ENCODE measurements at regions not wholly inside any gene's neighbourhood (a gene's known extent, or its start where the extent isn't known, plus 50 kb on each side); places are given as distances from the start of the nearest gene placed in this dataset.
A peak's percentile ranks its signal among the peaks of the same experiment; 100 is the strongest.

DNA sequence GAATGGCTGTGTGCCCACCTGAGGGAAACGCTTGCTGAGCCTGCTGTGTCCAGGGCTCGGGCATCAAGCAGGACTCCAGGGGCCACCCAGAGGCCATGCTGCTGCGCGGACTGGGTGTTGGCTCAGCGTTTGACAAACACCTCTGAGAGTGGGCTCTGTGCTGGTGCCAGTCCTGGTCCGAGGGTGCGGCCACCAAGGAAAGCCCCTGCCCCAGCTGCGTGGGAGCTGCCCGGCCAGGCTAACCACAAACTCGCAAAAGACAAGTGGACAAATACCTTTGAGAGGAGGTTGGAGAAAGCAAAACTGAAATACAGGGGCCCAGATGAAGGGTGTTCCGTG, 65.6 kb upstream of the TTC34 start:
- no peaks in the 10 kb centered on the region for H3K79me2 ChIP-seq (ENCODE audit: low read length)
- no peak overlapping the region for H3K27ac ChIP-seq (ENCODE audit: low read length)
- BruUV-seq (replicated peaks): no TSS peak
- H3K4me1 ChIP-seq (ENCODE audit: insufficient read depth, low read length): no peaks in the 10 kb centered on the region
- no peaks in the 10 kb centered on the region for H3F3A ChIP-seq (ENCODE audit: low read length, unreplicated experiment)
- H3K36me3 ChIP-seq (ENCODE audit: low read depth, low read length): no peaks in the 10 kb centered on the region
- H3K27me3 ChIP-seq (ENCODE audit: low read length): peaks cover 97% of the 10 kb centered on the region
- intact Hi-C loops (cut with micrococcal nuclease): no loop called here
- H4K20me1 ChIP-seq (ENCODE audit: low read length): 0 out of 2 replicates have a peak, but pooled peaks cover 7% of the 10 kb centered on the region
- ChIA-PET POLR2A (ENCODE audit: unreplicated experiment) (no interaction called here), CTCF (no interaction called here)
- ATAC-seq: no peak
- DNase-seq: no peak
- no peak overlapping the region for H3K4me3 ChIP-seq (ENCODE audit: low read length)
- H3K9me2 ChIP-seq (replicated peaks; ENCODE audit: low read length): no peaks in the 10 kb centered on the region
- H3K9ac ChIP-seq (ENCODE audit: low read length): no peak overlapping the region
- H3K4me2 ChIP-seq (ENCODE audit: low read length): no peak overlapping the region
- H3K9me3 ChIP-seq (ENCODE audit: low read length): no peaks in the 10 kb centered on the region
- no peak overlapping the region for H2AFZ ChIP-seq (ENCODE audit: low read length)
- TF ChIP-seq EZH2phosphoT487 (IDR thresholded peaks at IDR 0.05; ENCODE audit: borderline replicate concordance, low read length) (no peak), EZH2 (IDR thresholded peaks at IDR 0.05; ENCODE audit: low read length, unreplicated experiment) (no peak), CTCF (conservative IDR thresholded peaks at IDR 0.05; ENCODE audit: low read depth, low read length) (no peak)

GRCh38 chr1:2867861-2868260, 66.4 kb upstream of the TTC34 start:
- Histone ChIP-seq H3K36me3 (ENCODE audit: low read depth, low read length) (no peaks in the 10 kb centered on the region), H4K20me1 (ENCODE audit: low read length) (0 out of 2 replicates have a peak, but pooled peaks cover 7% of the 10 kb centered on the region), H3K4me1 (ENCODE audit: insufficient read depth, low read length) (no peaks in the 10 kb centered on the region), H3K4me3 (ENCODE audit: low read length) (no peak overlapping the region), H3K27me3 (ENCODE audit: low read length) (peaks cover 94% of the 10 kb centered on the region), H3K9ac (ENCODE audit: low read length) (no peak overlapping the region), H3K79me2 (ENCODE audit: low read length) (no peaks in the 10 kb centered on the region), H3K9me3 (ENCODE audit: low read length) (no peaks in the 10 kb centered on the region), H3K27ac (ENCODE audit: low read length) (no peak overlapping the region), H2AFZ (ENCODE audit: low read length) (no peak overlapping the region), H3K9me2 (replicated peaks; ENCODE audit: low read length) (no peaks in the 10 kb centered on the region), H3K4me2 (ENCODE audit: low read length) (no peak overlapping the region), H3F3A (ENCODE audit: low read length, unreplicated experiment) (no peaks in the 10 kb centered on the region)
- ATAC-seq: no peak
- ChIA-PET CTCF (no interaction called here), POLR2A (ENCODE audit: unreplicated experiment) (no interaction called here)
- BruUV-seq (replicated peaks): no TSS peak
- TF ChIP-seq CTCF (conservative IDR thresholded peaks at IDR 0.05; ENCODE audit: low read depth, low read length) (peak; percentile 50), EZH2phosphoT487 (IDR thresholded peaks at IDR 0.05; ENCODE audit: borderline replicate concordance, low read length) (no peak)
- intact Hi-C loops (cut with micrococcal nuclease): no loop called here
- DNase-seq: no peak

DNA sequence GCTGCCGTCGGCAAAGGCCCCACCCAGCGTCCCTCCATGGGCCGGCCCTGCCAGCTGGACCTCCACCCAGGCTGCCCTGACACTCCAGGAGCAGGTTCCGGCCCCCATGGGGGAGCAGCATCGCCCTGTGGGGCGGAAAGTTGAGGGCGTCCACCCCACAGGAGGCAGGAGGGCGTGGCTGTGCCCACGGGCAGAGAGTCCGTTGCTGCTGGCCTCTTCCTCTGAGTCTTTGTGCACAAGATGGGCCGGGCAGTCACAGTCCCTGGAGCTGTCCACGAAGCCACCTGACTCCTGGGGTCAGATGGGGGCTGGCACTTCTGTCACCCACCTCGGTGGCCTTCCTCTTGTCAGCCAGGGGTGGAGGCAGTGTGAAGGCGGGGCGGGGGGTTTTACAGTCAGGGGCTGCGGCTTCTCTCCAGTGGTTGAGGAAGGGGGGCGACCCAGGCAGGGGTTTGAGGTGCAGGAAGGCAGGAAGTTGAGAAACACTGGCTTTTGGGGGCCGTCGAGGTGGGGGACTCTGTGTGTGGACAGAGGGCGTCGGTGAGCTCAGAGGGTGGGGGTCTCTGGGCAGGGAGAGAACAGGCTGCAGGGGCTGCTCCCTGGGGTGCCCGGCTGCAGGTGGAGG, 67.2 kb upstream of the TTC34 start:
- Histone ChIP-seq H3K4me2 (ENCODE audit: low read length) (no peak overlapping the region), H2AFZ (ENCODE audit: low read length) (no peak overlapping the region), H3K79me2 (ENCODE audit: low read length) (no peaks in the 10 kb centered on the region), H3K27me3 (ENCODE audit: low read length) (peaks cover 94% of the 10 kb centered on the region), H3K36me3 (ENCODE audit: low read depth, low read length) (no peaks in the 10 kb centered on the region), H3K4me1 (ENCODE audit: insufficient read depth, low read length) (no peaks in the 10 kb centered on the region), H3K9me2 (replicated peaks; ENCODE audit: low read length) (no peaks in the 10 kb centered on the region), H3K9me3 (ENCODE audit: low read length) (no peaks in the 10 kb centered on the region), H3K4me3 (ENCODE audit: low read length) (no peak overlapping the region), H4K20me1 (ENCODE audit: low read length) (0 out of 2 replicates have a peak, but pooled peaks cover 7% of the 10 kb centered on the region), H3K27ac (ENCODE audit: low read length) (no peak overlapping the region), H3F3A (ENCODE audit: low read length, unreplicated experiment) (no peaks in the 10 kb centered on the region), H3K9ac (ENCODE audit: low read length) (no peak overlapping the region)
- TF ChIP-seq EZH2 (IDR thresholded peaks at IDR 0.05; ENCODE audit: low read length, unreplicated experiment) (no peak), EZH2phosphoT487 (IDR thresholded peaks at IDR 0.05; ENCODE audit: borderline replicate concordance, low read length) (no peak), CTCF (conservative IDR thresholded peaks at IDR 0.05; ENCODE audit: low read depth, low read length) (no peak)
- no TSS peak for BruUV-seq (replicated peaks)
- ChIA-PET POLR2A (ENCODE audit: unreplicated experiment) (no interaction called here), CTCF (no interaction called here)
- intact Hi-C loops (cut with micrococcal nuclease): no loop called here
- DNase-seq (no peak), ATAC-seq (no peak)

Measured in PC-3 (cell line).